LNCAP (cell line): ENCODE measurements at regions not wholly inside any gene's neighbourhood (a gene's known extent, or its start where the extent isn't known, plus 50 kb on each side); places are given as distances from the start of the nearest gene placed in this dataset.

Experiments
- CTCF ChIP-seq: fragments of 450-650 bp; IDR thresholded peaks from 2 replicates; pipeline ENCODE4 v1.5.1; 2017; ENCODE audit warnings: mild to moderate bottlenecking

- TF ChIP-seq CTCF: no peak
Measured at GRCh38 chr7:115096262-115096661, 174.4 kb downstream of the MDFIC start.

- TF ChIP-seq CTCF: no peak
Measured at GRCh38 chr7:115094163-115094562, 172.3 kb downstream of the MDFIC start.

GRCh38 chr7:115088893-115089292 is 167.0 kb downstream of the MDFIC start:
- TF ChIP-seq CTCF: no peak

- TF ChIP-seq CTCF: no peak
Measured at GRCh38 chr7:115087437-115087836, 165.5 kb downstream of the MDFIC start.

- TF ChIP-seq CTCF: 0 out of 2 replicates have a peak, but pooled peaks have one; percentile 7
Measured at GRCh38 chr7:115086146-115086841, 164.4 kb downstream of the MDFIC start.

- TF ChIP-seq CTCF: no peak
Measured at GRCh38 chr7:115085421-115085820, 163.5 kb downstream of the MDFIC start.

GRCh38 chr7:115083935-115084334 is 162.0 kb downstream of the MDFIC start:
- TF ChIP-seq CTCF: no peak

- TF ChIP-seq CTCF: no peak
Measured at GRCh38 chr7:115081772-115082171, 159.9 kb downstream of the MDFIC start.
